ENCODE measurements at regions not wholly inside any gene's neighbourhood (a gene's known extent, or its start where the extent isn't known, plus 50 kb on each side); places are given as distances from the start of the nearest gene placed in this dataset.

DNA sequence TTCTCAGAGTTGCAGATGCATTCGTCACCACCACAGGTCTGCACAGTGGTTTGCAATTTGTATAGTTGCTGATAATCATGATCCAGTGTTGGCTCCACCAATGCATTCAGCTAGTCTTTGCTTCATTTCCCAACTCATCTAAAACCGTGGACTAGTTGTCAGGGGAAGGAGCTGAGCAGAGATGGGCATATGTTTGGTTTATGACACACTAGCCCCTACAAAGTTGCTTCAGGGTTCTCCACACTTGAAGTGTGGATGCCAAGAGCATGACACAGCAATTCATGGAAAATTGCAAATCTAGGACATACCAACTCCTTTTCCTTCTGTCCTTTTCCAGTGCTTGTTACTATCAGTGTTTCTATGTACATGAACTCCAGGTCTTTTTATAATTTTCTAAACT is 168.0 kb downstream of the TNFSF13B start:
- DNase-seq (ENCODE audit: low spot score) = no peak

DNA sequence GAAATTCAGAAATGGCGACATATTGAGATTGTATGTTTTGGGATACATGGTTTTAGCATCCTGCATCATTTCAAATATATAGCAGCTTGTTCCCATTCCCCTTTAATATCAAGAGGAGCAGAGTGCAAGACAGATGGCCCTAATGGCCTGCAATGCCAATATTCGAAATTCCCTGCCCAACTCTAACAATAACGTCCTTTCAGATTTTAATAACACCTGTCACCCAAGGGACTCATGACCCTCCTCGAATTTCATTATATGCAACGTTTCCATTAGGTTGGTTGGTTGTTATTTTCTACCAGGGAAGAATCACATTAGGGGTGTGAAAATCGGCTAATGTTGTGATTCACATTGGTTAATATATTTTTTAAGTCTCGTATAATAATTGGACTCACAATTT is 170.0 kb downstream of the TNFSF13B start:
- no peak for DNase-seq (ENCODE audit: low spot score)

DNA sequence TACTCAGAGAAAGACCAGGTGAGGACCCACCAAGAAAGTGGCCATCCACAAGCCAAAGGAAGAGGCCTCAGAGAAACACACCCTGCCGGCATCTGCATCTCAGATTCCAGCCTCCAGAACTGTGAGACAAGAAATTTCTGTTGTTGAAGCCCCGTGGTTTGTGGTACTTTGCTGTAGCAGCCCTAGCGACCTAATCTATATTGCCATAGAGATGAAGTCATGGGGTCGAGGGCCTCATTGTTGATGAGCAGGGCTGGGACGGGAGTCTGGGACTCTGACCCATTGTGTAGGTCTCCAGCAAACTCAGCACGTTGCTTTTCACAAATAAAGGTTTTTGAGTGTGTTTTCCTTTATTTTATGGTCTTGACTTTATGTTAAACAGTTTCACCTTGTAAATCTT is 174.9 kb downstream of the TNFSF13B start:
- no peak for DNase-seq (ENCODE audit: low spot score)

DNA sequence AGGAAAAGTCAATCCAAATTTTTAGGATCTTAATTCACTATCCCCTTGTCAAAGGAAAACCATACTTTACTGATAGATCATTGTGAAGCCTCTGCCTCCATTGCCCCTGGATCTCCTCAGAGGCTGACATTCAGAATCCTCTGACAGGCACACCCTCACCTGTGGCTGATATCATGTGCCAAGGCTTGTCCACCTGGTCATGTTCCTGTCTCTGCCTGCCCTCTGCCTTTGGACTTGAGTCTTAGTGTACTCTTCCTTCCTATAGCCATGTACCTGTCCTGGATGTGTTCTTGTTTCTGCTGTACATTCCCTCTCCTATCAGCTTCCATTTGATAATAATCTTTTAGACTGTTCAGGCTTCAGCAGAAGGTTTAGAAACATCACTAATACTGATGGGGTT is 179.4 kb downstream of the TNFSF13B start:
- DNase-seq (ENCODE audit: low spot score) = no peak

DNA sequence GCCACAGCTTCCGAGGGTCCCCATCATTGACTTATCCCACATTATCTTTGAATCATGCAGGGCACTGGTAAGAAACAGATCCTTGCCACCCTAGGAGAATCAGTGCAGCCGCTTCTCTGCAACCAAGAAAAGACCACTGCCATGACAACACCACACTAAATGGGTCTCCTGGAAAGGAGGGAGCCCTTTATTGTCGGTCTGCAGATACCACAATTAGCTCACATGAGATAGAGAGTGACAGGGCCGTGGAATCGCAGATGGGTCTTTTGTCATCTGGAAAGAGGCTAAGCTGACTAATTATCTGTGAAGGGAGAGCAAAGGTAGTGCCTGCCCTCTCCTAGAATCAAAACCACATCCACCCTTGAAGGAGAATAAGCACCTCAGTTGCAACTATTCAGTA is 178.3 kb upstream of the MYO16 start:
- DNase-seq (ENCODE audit: low spot score) = no peak

DNA sequence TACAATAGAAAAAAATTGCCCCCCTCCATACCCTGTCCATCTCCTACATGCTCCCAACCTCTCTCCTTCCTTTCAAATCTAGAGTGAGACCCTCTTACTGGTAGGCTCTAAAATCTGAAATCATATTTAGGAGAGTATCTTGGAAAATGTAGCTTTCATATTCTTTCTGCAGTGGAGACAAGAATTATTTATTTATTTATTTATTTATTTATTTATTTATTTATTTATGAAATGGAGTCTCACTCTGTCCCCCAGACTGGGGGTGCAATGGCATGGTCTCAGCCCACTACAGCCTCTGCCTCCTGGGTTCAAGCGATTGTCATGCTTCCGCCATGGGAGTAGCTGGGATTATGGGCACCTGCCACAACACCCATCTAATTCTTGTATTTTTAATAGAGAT is 174.1 kb upstream of the MYO16 start:
- no peak for DNase-seq (ENCODE audit: low spot score)

DNA sequence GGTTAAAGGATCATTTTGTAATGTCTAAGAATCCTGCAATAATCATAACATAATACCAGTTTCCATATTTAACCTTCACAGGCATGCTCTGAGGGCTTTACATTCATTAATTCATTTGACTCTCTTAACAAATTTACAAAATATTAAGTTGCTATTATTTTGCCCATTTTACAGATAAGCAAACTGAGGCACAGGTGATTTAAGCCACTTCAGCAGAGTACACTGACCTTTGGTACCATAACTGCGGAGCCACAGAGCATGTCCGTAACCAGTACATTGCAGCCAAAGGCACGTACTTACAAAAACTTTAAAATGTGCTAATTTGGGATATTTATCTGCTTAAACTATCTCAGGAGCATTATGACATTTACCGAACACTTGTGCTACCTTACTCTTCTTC is 169.4 kb upstream of the MYO16 start:
- DNase-seq (ENCODE audit: low spot score) = no peak

DNA sequence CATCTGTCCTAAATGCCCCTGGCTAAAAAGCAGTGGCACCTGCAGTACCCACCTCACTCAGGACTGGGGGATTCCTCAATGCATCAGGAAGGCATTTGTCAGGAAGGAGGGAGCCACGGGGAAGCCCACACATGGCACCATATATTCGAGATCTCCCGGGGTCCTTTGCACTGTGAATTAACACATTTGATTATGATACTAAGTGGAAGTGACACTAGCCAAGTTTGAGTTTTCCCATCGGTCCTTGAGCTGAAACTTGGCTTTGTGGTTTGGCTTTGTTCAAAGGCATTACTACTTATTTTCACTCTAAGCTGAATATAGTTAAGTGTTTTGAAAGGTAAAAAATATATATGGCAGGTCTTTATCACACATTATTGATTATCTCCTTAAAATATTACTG is 168.7 kb upstream of the MYO16 start:
- no peak for DNase-seq (ENCODE audit: low spot score)

DNA sequence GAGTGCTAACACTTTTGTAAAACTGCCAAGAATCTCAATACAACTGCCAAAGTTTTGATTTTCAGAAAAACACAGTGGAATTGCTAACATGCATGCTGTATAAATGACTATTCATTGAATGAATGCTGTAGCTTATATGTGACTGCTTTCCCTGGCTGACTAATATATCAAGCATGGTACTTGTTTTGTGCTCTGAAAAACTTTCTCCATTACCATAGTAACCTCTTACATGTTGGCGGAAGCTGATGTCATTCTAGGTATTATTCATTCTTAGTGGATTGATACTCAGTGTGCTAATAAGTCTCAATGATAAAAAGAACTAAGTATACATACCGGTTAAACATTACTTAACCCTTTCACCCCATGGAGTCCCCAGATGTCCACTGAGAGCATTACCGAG is 166.1 kb upstream of the MYO16 start:
- peak; percentile 90 for DNase-seq (ENCODE audit: low spot score)

DNA sequence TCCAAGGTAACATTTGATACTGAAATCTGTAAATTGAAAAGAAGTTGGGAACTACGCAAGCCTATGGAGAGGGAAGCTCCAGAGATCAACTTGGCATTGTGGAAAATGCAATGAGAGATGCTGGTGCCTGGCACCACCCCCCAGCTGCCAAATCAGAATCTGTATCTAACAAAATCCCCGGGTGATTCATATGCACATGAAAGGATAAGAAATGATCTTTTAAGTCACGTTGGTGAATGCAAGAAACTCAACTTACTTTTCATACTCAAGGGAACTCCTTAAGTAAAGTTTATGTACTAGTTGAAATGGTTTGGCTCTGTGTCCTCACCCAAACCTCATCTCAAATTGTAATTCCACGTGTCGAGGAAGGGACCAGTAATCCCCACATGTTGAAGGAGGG is 158.5 kb upstream of the MYO16 start:
- DNase-seq (ENCODE audit: low spot score) = no peak

DNA sequence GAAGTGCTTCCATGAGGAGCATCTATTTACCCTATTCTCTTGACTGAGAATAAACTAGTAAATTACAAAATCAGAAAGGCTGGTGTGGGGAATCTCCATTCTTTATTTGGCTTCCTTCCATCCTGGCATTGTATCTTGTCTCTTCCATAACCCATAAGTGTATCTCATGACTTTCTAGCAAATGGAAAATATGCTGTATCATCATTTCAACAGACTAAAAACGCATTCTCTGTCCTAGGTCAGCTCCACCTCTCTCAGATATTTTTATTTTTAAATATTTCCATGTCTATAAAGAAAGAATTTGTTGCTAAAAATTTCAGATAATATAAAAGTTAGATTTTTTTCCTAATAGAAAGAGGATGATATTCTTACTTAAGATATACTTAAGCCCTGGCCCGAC is 154.2 kb upstream of the MYO16 start:
- no peak for DNase-seq (ENCODE audit: low spot score)

DNA sequence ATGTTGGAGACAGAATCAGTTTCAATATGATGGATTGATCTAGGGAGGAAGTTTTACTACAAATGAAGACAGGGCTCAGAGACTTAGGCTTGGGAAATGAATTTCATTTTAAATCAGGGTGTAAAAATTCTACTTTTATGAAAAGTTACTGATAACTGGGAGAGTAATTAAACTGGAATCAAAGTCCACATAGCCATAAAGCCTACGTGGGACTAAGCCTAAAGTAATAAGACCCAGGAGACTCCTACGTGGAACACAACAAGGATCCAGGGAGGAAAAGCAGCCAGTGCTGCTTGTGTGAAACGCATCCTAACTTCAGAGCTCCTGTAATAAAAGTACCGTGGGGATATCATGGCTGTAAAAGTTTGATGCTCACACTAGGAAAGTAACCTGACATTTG is 152.0 kb upstream of the MYO16 start:
- DNase-seq (ENCODE audit: low spot score) = no peak

DNA sequence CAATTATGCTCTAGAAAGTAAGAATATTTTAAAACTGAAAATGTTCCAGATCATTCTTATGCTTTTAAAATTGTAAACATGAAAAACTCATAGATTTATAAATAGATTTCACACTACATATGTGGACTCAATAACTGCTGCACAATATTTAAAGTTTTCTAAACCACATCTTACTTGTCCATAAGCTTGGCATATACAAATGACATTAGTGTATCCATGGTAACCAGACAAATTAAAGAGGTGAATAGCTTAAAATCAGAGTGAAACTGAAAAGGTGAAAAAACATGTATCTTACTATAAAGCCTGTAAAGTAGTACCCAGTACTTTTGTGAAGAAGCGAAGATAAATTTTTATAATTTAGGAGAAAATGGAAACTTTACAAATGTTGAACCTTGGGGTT is 151.2 kb upstream of the MYO16 start:
- no peak for DNase-seq (ENCODE audit: low spot score)

DNA sequence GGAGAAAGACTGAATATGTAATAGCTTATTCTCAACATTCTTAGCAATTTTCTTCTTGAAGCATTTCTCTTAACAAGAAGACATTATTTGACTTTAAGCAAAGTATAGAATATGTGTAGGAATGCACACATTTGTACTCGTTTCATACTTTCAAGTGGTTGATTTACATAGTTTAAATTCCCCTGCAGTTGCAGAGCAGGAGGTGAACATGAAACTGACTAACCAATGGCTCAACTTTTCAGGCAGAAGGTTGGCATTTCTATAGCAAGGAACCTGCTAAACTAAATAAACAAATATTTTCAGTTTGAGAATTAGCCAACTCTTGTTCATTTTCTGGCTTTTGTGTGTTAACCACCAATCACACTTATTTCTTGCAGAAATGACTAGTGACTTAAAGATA is 145.4 kb upstream of the MYO16 start:
- DNase-seq (ENCODE audit: low spot score) = no peak

DNA sequence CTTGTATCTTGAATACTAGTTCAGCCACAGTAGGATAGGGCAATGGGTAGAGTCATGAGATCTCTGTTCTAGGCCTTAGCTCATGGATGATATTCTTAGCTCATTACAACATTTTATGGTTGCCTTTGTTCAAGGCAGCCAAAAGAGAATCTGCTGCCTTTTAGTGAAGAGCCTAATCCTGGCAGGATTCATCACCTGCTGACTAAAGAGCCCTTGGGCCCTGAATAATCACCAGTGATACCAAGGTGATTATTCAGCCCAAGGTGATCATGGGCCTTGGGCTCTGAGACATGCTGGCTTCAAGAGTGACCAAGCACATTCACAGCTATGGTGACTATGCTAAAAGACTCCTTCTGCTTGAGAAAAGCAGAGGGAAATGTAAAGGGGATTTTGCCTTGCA is 143.3 kb upstream of the MYO16 start:
- DNase-seq (ENCODE audit: low spot score) = no peak

DNA sequence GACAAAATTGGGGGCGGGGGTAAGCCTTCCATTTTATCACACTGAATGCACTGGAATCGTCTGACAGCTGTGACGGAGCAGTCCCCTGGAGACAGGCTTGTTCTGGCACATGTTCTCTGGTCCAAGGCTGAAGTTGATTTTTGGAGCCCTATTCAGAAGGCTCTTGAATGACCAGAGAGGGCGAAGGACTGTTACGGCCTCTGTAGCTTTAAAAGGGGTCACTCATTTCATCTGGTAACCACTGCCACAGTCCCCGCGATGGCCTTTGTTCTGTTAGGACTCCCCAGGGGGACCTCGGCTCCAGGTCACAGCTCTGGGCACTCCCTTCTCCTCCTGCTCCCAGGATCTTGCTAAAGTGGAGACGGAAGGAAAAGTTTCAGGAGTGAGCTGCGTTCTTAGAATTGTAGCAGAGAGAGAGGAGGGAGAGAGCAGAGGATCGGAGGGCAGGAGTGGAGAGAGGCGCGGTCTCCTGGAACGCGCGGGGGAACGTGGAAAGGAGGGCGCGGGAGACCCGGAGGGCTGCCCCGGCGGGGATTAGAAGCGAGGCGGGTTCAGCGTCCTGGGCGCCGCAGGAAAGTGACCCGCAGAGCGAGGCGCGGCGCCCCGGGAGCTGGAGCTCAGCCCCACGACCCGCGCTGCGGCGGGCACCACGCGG is 134.3 kb upstream of the MYO16 start:
- no peak for DNase-seq (ENCODE audit: low spot score)

DNA sequence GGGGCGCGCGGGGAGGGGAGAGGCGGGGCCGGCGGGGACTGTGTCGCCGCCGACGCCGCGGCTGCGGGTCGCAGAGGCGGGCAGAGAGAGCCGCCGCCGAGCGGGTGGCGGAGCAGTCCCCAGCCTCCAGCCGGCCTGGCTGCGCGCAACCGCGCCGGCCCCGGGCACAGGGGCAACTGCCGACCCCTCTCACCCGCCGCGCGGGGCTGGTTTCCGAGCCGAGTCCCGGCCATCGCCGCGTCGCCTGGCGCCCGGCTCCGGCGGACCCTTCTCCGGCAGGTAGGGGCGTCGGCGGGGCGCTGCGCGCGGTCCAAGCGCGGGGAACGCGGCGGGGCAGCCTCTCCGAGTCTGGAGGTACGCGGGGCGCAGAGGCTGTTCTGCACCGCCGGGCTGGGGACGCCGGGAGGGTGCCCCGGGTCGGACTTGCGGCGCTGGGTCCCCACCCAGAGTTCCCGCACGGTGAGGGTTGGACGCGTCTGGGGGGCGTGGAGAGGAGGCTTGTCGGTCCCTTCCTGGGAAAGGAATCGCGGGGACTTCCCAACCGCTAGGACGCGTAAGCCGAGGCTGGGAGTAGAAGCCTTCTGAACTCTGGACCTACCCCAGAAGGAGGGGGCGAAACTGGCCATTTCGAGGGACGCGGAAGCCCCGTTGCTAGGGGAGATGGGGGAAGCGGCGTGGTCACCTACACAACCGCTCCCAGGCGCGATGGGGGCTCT is 133.6 kb upstream of the MYO16 start:
- DNase-seq (ENCODE audit: low spot score) = no peak

DNA sequence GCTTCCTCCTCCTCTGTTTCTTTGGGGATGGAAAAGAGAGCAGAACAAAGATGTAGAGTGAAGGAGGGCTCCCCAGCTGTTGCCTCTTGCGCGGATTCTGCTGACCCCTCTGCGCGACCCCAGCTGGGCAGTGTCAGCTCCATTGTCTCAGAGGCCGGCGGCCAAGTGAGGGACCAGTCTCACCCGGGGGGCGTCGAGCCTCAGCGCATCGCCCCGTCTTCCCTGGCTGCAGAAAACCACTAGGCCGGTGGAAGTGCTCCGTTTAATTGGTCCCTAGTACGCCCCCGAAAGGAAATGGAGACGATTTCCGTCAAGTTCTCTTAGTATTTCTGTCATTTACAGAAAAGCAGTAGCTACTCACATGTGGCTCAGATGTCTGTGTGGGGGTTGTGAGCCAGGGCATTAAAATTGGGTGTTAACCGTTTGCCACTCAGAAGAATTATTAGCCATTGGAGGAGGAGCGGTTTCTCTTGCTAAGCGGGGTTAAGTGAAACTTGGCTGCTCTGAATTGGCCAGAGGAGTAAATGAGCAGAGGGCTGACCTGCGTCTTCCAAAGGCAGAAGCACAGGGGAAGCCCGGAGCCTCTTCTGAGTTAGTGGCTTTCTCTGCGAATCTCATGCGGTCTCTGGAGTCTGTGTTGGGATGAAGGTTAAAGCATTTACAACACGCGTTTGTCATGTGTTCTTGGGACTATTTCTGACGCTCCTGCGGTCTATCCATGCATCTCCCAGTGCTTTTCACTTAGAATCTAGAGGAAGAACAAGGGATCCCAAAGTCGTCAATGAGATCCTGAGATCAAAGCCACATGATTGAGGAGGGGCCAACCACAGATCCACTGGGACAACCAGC is 132.8 kb upstream of the MYO16 start:
- no peak for DNase-seq (ENCODE audit: low spot score)

DNA sequence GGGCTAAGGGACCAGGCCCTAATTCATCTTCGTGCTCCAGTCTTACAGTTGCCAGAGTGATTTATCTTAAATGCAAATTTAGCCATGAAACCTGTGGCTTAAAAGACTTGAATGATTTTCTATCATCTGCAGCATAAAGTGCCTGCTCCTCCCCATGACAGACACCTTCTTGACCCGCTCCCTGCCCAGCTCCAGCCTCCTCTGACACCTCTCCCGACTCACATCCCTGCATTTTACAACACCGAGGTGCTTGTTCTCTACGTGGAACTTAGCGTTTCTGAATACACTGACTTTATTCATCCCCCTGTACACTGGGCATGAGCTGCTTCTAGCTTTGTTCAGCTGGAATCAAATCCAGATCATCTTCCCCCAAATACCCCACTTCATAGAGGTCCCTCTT is 128.7 kb upstream of the MYO16 start:
- no peak for DNase-seq (ENCODE audit: low spot score)

DNA sequence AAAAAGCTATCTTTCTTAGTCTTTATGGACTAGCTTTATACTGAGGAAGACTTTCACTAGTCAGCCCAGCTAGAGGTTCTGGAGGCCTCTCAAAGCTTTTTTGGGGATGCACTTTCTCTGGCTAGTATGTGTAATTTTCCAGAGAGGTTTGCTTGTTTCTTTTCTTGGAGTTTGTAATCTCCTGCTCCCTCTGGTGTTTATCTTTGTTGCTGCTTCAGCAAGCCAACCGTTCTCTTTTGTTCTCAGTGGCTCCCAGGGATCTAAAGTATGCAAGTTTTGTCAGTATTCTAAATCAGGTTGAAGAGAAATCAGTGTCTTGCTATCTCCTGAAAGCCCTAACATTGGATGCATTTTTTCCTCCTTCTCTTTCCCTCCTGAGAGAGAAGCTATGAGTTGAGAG is 121.1 kb upstream of the MYO16 start:
- DNase-seq (ENCODE audit: low spot score) = peak; percentile 43

DNA sequence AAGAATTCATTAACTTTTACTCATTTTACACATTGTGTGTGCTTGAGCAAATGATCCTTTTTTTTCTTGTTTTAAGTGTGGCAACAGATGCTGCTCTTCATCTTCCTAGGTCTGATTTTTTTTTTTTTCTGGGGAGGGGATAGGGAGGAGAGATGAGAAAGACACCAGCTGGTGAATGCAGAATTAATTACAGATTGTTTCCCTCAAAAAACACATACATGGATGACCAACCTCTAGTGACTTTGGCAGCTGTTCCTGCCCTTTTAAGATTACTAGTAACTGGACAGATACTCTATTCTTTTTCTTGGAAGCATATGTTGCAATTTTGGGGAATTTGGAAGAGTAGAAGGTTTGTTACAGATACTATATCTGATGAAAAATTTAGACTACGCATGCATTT is 103.6 kb upstream of the MYO16 start:
- peak; percentile 16 for DNase-seq (ENCODE audit: low spot score)

DNA sequence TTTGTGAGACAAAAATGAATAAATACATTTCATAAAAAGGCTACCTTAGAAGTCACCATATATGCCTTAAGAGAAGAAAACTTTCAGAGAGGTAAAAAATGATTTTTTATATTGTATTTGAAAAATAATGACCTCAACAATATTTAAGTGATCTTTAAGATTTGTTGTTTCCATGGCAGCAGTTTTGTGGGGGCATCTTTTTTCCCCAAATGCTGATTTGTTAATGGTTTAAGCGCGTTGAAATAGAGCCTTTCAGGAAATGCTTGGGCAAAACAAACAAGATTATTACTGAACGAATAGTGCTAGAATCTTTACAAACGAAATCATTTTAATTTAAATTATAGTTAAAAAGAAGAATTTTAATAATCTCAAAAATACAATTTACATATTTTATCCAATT is 103.1 kb upstream of the MYO16 start:
- no peak for DNase-seq (ENCODE audit: low spot score)

DNA sequence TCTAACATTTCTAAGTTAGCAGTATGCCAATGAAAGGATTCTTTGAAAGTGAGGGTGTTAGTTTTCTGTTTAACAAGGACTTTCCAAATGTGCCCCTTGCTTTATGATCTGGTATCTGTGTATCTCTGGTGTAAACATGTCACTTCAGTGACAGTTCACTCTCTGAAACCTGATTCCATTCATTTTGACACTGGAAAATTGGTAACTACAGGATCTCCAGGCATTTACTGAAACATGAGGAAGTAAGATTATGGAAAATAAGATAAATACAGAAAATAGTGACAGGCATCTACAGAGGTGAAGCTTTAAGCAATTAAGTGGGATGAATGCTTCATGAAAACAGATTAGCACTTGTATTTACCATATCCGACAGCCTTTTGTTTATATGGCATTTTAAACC is 101.6 kb upstream of the MYO16 start:
- DNase-seq (ENCODE audit: low spot score) = no peak

Measured in COLO829 (cell line).